ENCODE measurements at regions not wholly inside any gene's neighbourhood (a gene's known extent, or its start where the extent isn't known, plus 50 kb on each side); places are given as distances from the start of the nearest gene placed in this dataset.
"Not testable (repeated sequence)": the region's sequence is repeated elsewhere in the genome, so short reads cannot be mapped to it uniquely, and the experiment has no call there.

GRCh38 chr5:70585996-70586395 lies 170.8 kb downstream of the GTF2H2C_2 start:
- not testable (repeated sequence) for H3K4me3 Mint-ChIP-seq; H3K4me1 Mint-ChIP-seq; H3K27me3 Mint-ChIP-seq; H3K36me3 Mint-ChIP-seq; ATAC-seq (ENCODE audit: low read depth); H3K9me3 Mint-ChIP-seq; H3K27ac Mint-ChIP-seq
- peak in 1 of 2 donors; percentile 38 for DNase-seq (ENCODE audit: low spot score in 2 of 2)

Measured in memory B cell (primary cell).